ENCODE measurements at regions not wholly inside any gene's neighbourhood (a gene's known extent, or its start where the extent isn't known, plus 50 kb on each side); places are given as distances from the start of the nearest gene placed in this dataset.

- TF ChIP-seq GABPA (IDR thresholded peaks at IDR 0.05; ENCODE audit: borderline replicate concordance, insufficient read depth, low read length) (no peak), KDM4A (IDR thresholded peaks at IDR 0.05; ENCODE audit: low read depth, low read length, severe bottlenecking) (no peak), TCF12 (IDR thresholded peaks at IDR 0.05; ENCODE audit: low read depth, low read length) (no peak)
Observed at GRCh38 chr2:120402508-120402907, 56.6 kb downstream of the INHBB start (continued).
